SH-SY5Y (cell line): ENCODE measurements at regions not wholly inside any gene's neighbourhood (a gene's known extent, or its start where the extent isn't known, plus 50 kb on each side); places are given as distances from the start of the nearest gene placed in this dataset.

Experiments
- GATA2 ChIP-seq: IDR thresholded peaks from 2 replicates; pipeline ENCODE4 v1.6.1; 2011; ENCODE audit warnings: mild to moderate bottlenecking, low read depth, low read length
- GATA3 ChIP-seq: IDR thresholded peaks from 2 replicates; pipeline ENCODE4 v1.6.1; 2011; ENCODE audit warnings: low read depth, mild to moderate bottlenecking, low read length, moderate library complexity

DNA sequence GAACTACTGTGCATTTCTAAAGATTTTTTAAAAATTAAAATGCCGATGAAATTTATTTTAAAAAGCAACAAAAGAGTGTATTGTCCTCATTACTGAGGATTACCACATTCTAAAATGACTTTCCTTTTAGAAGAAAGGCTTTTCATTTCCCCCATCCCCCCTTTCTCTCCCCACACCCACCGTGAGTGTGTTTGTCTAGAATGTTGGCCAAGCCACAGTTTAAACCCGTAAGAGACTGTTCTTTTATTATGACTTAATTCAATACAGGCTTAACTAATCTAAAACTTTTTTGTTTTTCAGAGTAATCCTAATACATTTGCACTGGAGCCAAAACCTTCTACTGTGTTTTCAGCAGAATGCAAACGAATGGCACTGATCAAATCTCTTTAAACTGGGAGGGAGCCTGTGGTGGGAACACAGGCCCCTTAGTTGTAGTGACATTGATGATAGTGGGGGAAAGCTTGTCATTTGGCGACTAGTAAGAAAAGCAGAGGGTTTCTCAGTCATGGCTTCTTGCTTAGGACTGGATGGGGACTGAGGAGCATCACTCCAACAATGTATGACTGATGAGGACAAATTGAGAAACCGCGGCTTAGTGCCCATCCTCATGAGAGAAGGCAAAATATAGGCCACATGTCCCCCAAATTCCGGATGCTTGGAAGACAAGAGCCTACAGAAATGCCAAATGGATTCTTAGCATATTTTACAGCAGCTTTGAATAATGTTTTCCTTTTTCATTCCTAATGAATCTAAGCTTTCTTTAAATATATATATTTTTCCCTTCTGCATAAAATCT lies 154.0 kb upstream of the SMIM21 start:
- no peak for TF ChIP-seq GATA2
- TF ChIP-seq GATA3 = no peak
